ENCODE measurements at regions not wholly inside any gene's neighbourhood (a gene's known extent, or its start where the extent isn't known, plus 50 kb on each side); places are given as distances from the start of the nearest gene placed in this dataset.

GRCh38 chr5:103425686-103426454 lies 136.7 kb downstream of the NUDT12 start:
- TF ChIP-seq POLR2AphosphoS5 (IDR thresholded peaks at IDR 0.05; ENCODE audit: low read depth, low read length) (no peak), POLR2A (IDR thresholded peaks at IDR 0.05; ENCODE audit: low read depth, low read length) (no peak), TAF1 (IDR thresholded peaks at IDR 0.05; ENCODE audit: low read depth, low read length) (no peak), SPI1 (IDR thresholded peaks at IDR 0.05; ENCODE audit: low read depth, low read length) (no peak)
